Astrocyte (in vitro differentiated cells and primary cell): ENCODE measurements at regions not wholly inside any gene's neighbourhood (a gene's known extent, or its start where the extent isn't known, plus 50 kb on each side); places are given as distances from the start of the nearest gene placed in this dataset.

ENCODE experiments used
- EZH2 ChIP-seq: IDR thresholded peaks from 2 replicates; pipeline ENCODE4 v1.6.1; 2012; ENCODE audit warnings: mild to moderate bottlenecking, low read length, inconsistent platforms; ENCODE audit not compliant: insufficient read depth
- TF ChIP-seq, protein P1 (sequence below): IDR thresholded peaks from 2 replicates; pipeline ENCODE4 v1.5.1; 2011; ENCODE audit warnings: low read depth, mild to moderate bottlenecking, inconsistent platforms, low read length, moderate library complexity; ENCODE audit not compliant: insufficient read depth

- TF ChIP-seq, protein P1, sequence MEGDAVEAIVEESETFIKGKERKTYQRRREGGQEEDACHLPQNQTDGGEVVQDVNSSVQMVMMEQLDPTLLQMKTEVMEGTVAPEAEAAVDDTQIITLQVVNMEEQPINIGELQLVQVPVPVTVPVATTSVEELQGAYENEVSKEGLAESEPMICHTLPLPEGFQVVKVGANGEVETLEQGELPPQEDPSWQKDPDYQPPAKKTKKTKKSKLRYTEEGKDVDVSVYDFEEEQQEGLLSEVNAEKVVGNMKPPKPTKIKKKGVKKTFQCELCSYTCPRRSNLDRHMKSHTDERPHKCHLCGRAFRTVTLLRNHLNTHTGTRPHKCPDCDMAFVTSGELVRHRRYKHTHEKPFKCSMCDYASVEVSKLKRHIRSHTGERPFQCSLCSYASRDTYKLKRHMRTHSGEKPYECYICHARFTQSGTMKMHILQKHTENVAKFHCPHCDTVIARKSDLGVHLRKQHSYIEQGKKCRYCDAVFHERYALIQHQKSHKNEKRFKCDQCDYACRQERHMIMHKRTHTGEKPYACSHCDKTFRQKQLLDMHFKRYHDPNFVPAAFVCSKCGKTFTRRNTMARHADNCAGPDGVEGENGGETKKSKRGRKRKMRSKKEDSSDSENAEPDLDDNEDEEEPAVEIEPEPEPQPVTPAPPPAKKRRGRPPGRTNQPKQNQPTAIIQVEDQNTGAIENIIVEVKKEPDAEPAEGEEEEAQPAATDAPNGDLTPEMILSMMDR, result no peak
- TF ChIP-seq EZH2, result no peak
These were observed 97.5 kb upstream of the ASIC2 start for GRCh38 chr17:33390479-33391176.
